ENCODE measurements at regions not wholly inside any gene's neighbourhood (a gene's known extent, or its start where the extent isn't known, plus 50 kb on each side); places are given as distances from the start of the nearest gene placed in this dataset.

DNA sequence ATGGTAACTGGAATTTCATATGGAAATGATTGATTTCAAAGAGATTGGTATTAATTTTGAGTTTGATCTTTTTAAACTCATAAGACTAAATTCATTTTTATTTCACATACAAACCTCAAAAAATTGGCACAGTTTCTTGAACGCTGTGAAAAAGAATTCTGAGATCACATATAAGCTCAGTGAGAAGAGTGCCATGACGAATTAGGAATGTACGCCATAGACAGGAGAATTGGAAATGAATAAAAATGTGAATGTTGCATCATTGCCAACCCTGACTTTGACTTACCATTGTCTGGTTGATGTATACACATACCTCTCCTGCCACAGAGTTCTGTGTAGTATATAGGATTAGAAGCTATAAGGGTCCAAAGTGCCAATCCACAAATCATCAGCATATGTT, 290.4 kb upstream of the ZC3H15 start:
- Histone ChIP-seq H3K36me3 (ENCODE audit: low read depth, missing control alignments) (no peaks in the 10 kb centered on the region), H3K27me3 (no peaks in the 10 kb centered on the region), H3K9me3 (no peaks in the 10 kb centered on the region), H3K27ac (no peak overlapping the region), H3K4me3 (no peak overlapping the region), H3K4me1 (no peaks in the 10 kb centered on the region)
- intact Hi-C loops (cut with DNase I; ENCODE audit: low total_unique reads): no loop called here
- DNase-seq: no peak
- no peak for TF ChIP-seq POLR2A (IDR thresholded peaks at IDR 0.05)
- TF ChIP-seq, protein P1, sequence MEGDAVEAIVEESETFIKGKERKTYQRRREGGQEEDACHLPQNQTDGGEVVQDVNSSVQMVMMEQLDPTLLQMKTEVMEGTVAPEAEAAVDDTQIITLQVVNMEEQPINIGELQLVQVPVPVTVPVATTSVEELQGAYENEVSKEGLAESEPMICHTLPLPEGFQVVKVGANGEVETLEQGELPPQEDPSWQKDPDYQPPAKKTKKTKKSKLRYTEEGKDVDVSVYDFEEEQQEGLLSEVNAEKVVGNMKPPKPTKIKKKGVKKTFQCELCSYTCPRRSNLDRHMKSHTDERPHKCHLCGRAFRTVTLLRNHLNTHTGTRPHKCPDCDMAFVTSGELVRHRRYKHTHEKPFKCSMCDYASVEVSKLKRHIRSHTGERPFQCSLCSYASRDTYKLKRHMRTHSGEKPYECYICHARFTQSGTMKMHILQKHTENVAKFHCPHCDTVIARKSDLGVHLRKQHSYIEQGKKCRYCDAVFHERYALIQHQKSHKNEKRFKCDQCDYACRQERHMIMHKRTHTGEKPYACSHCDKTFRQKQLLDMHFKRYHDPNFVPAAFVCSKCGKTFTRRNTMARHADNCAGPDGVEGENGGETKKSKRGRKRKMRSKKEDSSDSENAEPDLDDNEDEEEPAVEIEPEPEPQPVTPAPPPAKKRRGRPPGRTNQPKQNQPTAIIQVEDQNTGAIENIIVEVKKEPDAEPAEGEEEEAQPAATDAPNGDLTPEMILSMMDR (IDR thresholded peaks at IDR 0.05): no peak
- WGBS, 2 donors: 94 to 96% methylated on average over 3 of the region's 3 CpGs

DNA sequence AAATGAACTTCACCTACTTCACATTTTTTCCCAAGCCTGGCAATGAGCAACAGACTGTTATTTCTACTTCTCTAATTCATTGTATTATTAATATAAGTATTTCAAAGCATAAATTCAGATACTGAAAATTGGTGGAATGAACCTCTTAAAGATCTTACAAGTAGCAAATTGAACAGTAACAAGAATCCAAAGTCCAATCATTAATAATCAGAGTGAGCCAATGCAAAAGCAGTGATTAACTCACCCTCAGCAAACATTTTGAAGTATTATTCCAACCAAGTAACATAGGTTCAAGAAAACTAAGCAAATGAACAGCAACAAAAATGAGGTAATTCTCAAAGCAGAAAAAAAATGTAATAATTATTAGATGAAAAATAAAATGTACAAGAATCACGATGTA, 288.1 kb upstream of the ZC3H15 start:
- Histone ChIP-seq H3K27me3 (no peaks in the 10 kb centered on the region), H3K36me3 (ENCODE audit: low read depth, missing control alignments) (no peaks in the 10 kb centered on the region), H3K4me3 (no peak overlapping the region), H3K4me1 (no peaks in the 10 kb centered on the region), H3K27ac (no peak overlapping the region), H3K9me3 (no peaks in the 10 kb centered on the region)
- intact Hi-C loops (cut with DNase I; ENCODE audit: low total_unique reads): no loop called here
- TF ChIP-seq, protein P1 (IDR thresholded peaks at IDR 0.05): no peak
- no peak for TF ChIP-seq POLR2A (IDR thresholded peaks at IDR 0.05)
- 91 to 96% methylated on average over 1 of the region's 1 CpG for WGBS, 2 donors
- DNase-seq: no peak

DNA sequence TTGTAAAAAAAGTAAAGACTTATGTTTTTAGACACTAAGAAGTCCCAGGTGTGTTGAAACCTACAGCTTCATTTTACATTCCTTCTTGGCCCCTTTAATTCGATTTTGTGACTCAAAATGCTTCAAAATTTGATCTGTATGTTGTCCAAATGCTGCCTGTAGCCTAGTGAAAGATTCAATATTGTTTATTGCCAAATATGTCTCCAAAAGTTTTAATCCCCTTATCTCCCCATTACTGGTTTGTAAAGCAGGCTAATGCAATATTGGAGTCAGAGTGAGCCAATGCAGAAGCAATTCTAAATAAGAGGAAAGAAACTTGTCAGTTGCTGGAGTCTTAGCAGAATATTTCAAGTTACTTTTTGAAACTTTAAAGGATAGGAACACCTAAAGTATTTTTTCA, 287.0 kb upstream of the ZC3H15 start:
- TF ChIP-seq POLR2A (IDR thresholded peaks at IDR 0.05): no peak
- TF ChIP-seq, protein P1 (IDR thresholded peaks at IDR 0.05): no peak
- no peak overlapping the region for H3K27ac ChIP-seq
- H3K36me3 ChIP-seq (ENCODE audit: low read depth, missing control alignments): no peaks in the 10 kb centered on the region
- DNase-seq: no peak
- intact Hi-C loops (cut with DNase I; ENCODE audit: low total_unique reads): no loop called here
- no peaks in the 10 kb centered on the region for H3K9me3 ChIP-seq
- H3K27me3 ChIP-seq: no peaks in the 10 kb centered on the region
- WGBS, 2 donors: 75 to 84% methylated on average over 1 of the region's 1 CpG
- no peaks in the 10 kb centered on the region for H3K4me1 ChIP-seq
- no peak overlapping the region for H3K4me3 ChIP-seq

DNA sequence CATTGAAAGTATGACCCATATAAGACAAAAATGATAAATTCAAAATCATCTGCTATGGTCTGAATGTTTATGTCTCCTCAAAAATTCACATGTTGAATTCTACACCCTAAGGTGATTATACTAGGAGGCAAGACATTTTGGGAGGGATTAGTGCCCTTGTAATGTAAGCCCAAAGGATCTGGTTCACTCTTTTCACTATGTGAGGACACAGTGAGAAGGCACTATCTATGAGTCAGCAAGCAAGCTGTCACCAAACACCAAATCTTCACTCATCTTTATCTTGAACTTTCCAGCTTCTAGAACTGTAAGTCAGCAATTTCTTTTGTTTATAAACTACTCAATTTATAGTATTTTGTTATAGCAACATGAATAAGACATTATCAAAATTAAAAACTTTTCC, 284.7 kb upstream of the ZC3H15 start:
- Histone ChIP-seq H3K9me3 (no peaks in the 10 kb centered on the region), H3K27me3 (no peaks in the 10 kb centered on the region), H3K36me3 (ENCODE audit: low read depth, missing control alignments) (no peaks in the 10 kb centered on the region), H3K27ac (no peak overlapping the region), H3K4me1 (no peaks in the 10 kb centered on the region), H3K4me3 (no peak overlapping the region)
- no peak for TF ChIP-seq POLR2A (IDR thresholded peaks at IDR 0.05)
- TF ChIP-seq, protein P1 (IDR thresholded peaks at IDR 0.05): no peak
- intact Hi-C loops (cut with DNase I; ENCODE audit: low total_unique reads): no loop called here
- DNase-seq: no peak

DNA sequence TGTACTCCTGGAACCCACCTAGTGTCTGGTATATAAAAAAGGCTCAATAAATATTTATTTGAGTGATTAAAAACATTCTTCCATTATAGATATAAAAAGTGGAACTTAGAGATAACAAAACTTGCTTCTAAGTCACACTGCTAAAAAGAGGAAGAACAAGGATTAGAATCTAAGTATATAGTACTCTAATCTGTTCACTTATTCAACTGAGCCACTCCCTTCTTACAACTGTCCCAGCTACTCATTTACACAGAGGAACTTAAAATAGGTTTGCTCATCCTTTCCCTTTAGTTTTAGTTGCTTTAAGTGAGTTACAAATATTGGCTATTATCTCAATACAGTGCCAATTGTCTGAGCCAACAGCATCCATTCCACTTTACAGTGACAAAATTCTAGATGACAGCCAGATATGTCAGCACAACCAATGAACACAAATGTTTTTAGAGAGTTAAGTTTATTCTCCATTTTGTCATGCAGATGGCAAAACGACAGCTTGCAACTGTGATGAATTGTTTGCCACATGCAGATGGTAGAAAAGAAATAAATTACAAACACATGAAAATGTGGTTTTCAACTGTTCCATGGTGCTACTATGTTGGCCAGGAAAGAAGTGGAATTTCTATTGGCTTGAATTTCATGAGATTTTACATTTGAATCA, 280.7 kb upstream of the ZC3H15 start:
- DNase-seq: no peak
- Histone ChIP-seq H3K4me3 (no peak overlapping the region), H3K9me3 (no peaks in the 10 kb centered on the region), H3K27me3 (no peaks in the 10 kb centered on the region), H3K36me3 (ENCODE audit: low read depth, missing control alignments) (no peaks in the 10 kb centered on the region), H3K4me1 (no peaks in the 10 kb centered on the region), H3K27ac (no peak overlapping the region)
- TF ChIP-seq, protein P1 (IDR thresholded peaks at IDR 0.05): no peak
- TF ChIP-seq POLR2A (IDR thresholded peaks at IDR 0.05): no peak
- WGBS, 2 donors: 50 to 74% methylated on average over 1 of the region's 1 CpG
- intact Hi-C loops (cut with DNase I; ENCODE audit: low total_unique reads): no loop called here
